Islet precursor cell (in vitro differentiated cells): ENCODE measurements at regions not wholly inside any gene's neighbourhood (a gene's known extent, or its start where the extent isn't known, plus 50 kb on each side); places are given as distances from the start of the nearest gene placed in this dataset.

Source experiments
- DNase-seq: peaks from one replicate; pipeline ENCODE4 v3.0.0-alpha.2; 2018

DNA sequence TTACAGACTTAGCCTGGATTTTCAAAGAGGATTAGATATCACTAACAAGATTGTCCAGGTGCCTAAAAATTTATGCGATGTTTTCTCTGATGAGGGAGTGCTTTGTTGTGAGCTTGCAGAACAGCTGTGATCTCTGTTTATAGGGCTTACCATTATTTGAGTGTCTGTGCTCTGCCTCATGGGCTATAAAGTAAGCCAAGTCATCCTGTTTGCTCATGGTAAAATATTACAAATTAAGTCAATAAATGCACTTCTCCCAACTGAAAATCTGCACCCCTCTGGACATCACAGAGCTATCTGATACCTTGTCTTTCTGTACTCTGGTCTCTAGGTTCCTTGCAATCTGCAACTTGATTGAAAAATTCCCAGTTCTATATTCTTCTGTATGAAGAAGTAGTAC is 293.4 kb upstream of the ACTBL2 start:
- DNase-seq = no peak

DNA sequence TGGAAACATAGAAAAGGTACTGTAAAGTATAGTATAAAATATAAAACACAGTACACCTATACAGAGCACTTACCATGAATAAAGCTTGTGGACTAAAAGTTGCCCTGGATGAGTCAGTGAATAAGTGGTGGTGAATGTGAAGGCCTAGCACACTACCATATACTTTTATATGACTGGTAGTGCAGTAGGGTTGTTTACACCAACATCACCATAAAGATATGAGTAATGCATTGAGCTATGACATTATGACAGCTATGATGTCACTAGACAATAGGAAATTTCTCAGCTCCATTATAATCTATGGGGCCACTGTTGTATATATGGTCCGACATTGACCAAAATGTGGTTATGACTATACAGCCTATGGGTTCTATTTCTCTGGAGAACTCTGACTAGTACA is 291.8 kb upstream of the ACTBL2 start:
- no peak for DNase-seq

DNA sequence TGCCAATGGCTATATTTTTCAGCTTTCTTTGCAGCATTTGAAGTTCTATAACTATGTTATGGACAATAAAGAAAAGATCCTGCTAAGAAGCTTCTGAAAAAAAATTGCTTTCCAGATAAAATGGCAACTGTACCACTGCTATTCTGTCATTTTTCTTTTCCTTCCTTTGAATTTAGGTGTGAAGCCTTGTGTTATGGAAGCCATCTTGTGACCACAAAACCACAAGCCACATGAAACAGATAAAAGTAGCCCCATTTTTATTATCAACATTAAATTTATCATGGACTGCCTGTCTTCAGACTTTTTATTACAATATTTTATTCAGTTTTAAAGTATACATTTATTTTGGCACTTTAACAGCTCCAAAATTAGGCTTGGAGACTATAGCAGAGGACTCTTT is 289.9 kb upstream of the ACTBL2 start:
- DNase-seq = no peak

DNA sequence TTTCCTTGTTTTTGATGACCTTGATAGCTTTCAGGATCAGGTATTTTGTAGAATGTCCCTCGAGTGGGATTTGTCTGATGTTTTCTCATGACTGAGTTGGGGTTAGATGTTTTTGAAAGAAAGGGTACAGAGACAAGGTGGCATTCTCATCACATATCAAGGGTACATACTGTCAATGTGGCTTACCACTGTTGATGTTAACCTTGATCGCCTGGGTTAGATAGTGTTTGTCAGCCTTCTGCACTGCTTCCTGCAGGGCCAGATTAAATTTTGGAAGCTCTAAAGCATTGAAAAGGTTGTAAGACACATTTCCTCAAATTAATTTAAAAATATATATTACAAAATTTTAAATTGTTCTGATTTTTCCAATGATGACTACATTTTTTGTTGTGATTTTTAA is 287.4 kb upstream of the ACTBL2 start:
- DNase-seq = no peak

DNA sequence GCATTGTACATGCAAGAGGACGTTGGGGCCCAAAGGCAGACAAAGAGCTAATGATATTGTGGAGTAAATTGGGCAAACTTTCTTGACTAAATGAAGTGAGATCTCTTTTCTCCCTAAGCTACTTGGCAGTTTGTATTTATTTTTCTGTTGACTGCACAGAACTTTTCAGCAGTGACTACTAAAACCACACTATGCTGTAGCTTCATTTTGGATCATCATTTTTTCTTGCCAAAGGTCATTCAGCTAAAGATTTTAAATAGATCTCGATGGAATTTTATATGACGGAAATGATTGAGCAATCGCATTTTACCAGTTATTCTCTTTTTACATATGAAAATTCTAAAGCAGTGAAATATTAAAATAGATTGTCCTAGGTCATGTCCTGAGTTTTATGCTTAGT is 286.1 kb upstream of the ACTBL2 start:
- no peak for DNase-seq

DNA sequence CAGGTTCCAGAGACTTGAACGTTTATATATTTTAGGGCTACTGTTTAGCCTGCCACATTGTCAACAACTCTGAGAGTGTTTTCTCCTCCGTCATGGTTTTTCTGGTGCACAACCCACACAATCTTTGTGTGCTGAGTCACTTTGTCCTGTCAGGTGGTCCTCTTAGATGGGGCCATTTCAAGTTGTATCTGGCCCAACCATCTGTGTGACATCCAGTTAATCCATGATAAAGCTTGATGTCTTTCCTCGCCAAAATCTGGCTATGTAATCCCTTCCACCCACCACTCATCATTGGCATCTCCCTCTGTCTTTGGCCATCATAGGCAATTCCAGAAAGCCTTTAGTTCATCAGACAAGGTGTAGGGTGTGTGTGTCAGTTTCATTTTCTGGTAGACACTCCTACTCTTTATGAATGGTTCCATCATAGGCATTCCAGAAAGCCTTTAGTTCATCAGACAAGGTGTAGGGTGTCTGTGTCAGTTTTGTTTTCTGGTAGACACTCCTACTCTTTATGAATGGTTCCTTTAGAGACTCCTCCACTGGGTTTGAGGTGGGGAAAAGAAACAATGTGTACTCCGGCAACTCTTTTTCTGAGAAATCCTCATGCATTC is 282.0 kb upstream of the ACTBL2 start:
- no peak for DNase-seq

DNA sequence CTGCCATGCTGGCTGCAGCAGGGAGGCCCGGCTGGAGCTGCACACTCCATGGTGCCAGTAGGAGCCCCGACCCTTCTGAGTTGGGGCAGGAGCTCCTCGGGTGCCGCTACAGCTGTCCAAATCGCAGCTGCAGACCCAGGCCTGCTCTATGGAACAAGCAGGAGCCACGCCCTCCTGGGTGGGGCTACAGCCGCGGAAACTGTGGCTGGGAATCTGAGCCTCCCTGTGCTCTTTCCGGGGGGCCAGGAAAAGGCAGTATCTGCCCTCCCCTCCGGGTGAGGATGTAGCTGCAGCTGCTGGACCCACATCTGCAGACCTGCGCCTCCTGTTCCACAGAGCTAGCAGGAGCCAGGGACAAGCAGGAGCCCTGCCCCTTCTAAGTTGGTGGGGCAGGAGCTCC is 278.9 kb upstream of the ACTBL2 start:
- DNase-seq = no peak

DNA sequence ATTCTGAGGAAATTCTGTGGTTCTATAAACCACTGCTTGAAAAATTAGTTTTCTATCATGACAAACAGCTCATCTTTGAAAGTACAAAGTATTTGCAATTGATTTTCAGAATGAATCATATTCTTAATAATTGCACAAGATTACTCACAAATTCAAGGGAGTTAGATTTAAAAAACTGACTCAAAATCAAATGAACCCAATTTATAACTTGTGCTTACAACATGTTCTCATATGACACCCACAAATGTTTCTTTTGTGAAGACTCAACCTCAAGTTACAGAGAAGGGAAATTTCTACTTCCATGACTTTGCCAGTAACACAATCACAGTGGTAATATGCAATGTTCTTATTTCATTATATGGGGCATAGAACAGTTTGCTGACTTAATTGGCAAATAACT is 272.0 kb upstream of the ACTBL2 start:
- no peak for DNase-seq

DNA sequence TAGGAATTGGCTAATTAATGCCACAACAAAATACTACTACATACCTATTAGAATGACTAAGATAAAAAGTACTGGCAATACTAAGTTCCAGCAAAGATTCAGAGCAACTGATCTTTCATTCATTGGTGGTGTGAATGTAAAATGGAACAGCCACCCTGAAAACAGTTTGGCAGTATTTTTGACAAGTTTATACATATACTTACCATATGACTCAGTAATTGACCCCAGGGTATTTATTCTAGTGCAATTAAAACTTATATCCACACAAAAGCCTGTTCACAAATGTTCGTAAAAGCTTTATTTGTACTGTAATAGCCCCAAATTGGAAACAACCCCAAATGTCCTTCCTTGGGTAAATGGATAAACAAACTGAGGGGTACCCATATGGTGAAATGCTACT is 270.8 kb upstream of the ACTBL2 start:
- no peak for DNase-seq

DNA sequence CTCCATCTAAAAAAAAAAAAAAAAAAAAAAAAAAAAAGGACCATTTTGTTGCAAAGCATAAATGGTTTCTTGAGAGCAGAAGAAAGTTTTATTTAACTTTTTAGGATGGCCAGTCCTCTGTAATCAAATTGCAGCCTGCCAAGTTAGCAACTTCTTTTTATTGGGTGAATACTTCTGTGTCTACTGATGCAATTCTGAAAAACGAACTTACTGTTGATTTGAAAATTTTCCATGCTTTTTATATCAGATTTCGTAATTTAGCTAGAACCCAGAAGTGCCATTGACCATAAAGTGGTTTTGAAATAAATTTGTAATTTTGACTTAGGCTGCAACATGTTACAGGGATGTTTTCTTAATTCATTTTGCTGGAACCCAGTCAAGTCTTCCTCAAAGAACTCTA is 269.1 kb upstream of the ACTBL2 start:
- DNase-seq = no peak

DNA sequence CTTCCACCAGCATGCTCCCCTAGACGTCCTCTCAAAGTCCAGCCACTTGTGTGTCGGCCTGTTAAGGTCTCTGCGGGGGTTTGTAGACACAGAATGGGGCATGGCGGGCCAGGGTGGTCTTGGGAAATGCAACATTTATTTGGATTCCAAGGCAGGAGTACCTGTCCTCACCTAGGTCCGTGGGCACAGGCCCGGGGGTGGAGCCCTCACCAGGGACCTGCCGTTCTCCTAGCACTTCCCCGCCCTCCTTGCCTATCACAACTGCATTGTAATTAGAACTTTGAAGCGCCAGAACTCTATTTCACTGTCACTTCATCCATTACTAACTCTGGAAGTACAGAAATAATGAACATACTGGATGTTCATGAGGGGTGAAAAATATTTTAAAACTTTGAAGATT is 268.3 kb upstream of the ACTBL2 start:
- DNase-seq = no peak

DNA sequence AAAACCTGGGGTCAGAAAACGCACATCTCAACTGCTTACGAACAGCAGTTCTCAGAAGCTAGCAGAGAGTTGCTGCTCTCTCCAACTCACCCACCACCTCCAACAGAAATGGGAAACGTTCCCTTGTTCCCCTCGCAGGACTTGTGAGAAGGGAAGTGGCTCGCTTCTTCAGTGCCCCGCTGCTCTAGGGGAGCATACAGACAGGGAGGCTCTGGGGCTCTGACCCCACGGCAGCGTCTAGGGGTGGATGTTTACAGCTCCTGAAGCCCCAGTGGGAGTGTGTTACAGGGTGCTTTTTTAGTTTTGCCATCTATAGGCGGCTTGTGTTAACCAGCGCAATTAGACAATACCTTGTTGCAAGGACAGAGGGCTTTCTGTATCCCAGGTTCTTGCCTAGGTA is 267.7 kb upstream of the ACTBL2 start:
- no peak for DNase-seq

DNA sequence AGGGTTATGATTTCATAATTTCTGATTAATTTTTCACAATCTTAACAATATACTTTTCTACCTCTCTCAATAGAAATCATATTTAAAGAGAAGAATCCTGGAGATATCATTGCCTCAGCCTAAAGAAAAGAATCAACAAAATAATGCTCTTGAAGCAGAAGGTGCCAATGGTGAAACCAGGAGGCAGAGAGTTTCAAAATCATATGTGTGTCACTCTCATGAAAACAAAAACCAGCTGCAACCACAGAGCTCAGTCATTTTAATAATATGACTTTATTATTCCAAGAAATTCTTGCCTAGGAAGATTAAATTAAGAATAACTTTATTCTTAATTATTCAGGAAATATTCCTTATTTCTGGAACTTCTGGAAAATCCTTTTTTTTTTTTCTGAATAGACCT is 266.8 kb upstream of the ACTBL2 start:
- no peak for DNase-seq

DNA sequence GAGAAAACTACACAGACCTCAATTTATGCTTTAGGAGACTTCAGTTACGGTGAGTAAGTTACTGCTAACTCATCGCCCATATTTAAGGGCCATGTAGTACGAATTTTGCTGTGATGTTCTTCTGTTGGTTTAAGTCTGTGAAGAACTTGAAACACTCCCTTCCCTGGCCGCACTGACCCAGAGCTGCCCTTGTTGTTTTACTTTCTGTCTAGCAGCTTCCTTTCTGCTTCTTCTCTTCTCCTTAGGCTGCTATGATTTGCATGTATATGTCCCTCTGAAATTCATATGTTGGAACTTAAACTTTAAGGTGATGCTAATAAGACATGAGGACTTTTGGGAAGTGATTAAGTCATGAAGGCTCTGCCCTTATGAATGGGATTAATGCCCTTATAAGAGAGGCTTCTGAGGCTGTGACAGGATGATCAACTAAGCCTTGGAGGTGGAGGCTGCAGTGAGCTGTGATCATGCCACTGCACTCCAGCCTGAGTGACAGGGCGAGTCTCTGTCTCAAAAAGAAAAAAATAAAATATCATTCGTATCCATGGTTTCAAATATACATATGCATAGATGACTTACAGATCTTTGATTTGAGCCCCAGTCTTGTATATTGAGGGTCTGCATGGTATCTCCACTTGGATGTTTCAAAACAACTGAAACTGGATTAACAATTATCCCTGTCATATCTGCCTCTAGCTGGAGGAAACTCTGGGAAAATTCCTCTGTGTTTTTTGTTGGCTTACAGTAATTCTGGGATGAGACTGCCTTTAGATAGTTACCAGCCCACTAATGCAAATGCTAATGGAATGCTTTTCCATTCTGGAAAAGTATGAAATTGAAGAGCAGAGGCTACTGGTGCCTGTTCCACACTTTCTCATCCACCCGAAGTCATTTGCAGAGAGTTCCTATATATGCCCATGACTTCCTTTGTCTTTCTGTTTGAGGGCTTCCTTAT is 263.4 kb upstream of the ACTBL2 start:
- no peak for DNase-seq

DNA sequence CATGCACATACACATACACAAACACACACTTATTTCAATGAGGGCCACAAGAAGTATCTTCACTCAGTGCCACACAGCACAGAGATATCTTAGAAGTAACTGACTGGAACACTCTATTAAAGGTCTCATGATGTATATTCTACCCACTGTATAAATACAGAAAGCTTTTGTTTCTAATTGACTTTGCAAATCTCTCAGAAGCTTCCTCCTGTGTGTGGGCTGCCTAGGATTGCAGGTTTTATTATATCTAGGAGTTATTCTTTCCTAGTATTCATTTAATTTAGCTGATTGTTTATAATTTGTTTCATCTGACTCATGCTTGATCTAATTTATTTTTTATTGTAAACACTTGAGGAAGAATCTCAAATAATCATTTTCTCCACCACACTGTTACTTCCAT is 262.4 kb upstream of the ACTBL2 start:
- no peak for DNase-seq

DNA sequence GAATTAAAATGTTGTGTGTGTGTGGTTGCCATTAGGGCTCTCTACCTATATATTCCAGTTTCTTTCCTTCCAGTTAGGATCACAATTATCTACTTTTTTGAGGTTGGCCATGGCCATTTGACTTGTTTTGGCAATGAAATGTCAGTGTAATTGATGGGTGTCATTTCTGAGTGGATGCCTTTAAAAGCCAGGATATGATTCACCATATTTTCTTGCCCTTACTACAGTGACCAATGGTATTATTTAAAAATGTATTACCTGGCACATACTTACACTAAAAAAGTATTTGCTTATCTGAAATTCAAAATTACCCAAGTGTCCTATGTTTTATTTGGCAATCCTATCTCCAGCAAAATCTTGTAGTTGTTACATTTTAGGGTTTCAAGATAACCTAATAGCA is 258.7 kb upstream of the ACTBL2 start:
- no peak for DNase-seq

DNA sequence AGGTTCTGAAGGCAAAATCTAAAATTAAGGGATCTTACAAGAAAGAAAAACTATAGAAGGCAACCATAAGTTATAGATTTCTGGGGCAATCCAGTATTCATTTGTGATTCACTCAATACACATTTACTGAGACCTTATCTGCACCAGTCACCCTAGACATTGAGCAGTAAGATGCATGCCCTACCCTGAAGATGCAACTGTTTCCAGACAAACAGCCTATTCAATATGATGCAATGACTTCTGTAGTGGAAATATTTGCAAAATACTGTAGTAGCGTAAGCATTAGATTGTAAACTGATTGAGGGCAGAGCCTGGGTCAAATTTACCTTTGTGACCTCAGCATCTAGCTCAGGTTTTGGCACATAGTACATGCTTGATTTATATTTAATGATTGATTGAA is 256.2 kb upstream of the ACTBL2 start:
- DNase-seq = no peak

DNA sequence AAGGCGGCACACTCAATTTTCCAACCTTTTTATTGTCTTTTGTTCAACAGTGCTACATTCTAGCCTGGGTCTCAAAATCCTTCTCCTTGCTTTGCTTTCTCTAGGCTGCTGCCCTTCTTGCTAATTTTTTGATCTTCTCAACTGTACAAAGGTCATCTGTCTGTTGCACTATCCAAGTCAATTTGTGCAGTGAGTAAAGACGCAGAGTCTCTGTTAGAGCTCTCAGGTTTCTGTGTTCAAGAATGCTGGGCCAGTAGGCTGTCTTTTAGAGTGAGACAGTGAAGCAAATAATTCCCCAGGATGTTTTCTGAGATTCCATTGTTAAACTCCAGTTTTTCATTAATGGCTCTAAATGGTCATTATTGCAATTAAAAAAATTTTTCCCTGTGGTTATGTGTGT is 255.7 kb upstream of the ACTBL2 start:
- no peak for DNase-seq

DNA sequence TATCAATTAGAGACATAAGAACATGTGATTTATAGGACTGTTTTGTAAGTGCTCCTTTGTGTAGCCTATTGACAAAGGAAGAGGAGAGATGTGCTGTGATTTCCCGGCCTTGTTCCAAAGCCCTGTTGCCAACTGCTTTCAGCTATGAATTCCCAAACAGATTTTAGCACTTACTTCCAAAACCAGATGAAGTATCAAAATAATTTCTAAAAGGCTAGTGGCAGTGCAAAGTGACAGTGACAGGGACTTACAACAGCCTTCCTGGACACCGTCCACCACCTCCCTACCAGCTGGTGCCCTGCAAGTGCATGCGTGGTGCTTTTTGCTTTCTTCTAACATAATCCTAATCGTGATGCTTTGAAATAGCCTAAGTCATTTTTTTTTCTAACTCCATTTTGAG is 254.1 kb upstream of the ACTBL2 start:
- no peak for DNase-seq

DNA sequence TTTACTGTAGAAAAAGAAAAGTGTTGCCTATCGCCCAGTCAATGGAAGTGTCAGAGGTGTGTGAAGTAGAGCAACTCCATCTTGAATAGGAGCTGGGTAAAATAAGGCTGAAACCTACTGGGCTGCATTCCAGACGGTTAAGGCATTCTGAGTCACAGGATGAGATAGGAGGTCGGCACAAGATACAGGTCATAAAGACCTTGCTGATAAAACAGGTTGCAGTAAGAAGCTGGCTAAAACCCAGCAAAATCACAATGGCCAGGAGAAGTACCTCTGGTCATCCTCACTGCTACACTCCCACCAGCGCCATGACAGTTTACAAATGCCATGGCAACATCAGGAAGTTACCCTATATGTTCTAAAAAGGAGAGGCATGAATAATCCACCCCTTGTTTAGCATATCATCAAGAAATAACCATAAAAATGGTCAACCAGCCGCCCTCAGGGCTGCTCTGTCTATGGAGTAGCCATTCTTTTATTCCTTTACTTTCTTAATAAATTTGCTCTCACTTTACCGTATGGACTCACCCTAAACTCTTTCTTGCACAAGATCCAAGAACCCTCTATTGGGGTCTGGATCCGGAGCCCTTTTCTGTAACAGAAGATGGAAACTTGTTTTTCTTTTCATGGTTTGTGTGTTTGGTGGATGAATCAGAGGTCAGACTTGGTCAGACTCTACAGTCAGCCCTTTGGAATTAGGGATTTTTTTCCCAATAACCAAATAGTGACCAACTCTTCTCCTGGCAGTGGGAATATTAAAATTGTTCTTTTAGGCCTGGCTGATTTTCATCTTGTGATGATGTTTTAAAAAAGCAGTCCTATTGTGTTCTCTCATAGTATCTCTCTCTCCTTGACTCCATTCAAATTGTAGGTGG is 252.9 kb upstream of the ACTBL2 start:
- DNase-seq = peak; percentile 80

DNA sequence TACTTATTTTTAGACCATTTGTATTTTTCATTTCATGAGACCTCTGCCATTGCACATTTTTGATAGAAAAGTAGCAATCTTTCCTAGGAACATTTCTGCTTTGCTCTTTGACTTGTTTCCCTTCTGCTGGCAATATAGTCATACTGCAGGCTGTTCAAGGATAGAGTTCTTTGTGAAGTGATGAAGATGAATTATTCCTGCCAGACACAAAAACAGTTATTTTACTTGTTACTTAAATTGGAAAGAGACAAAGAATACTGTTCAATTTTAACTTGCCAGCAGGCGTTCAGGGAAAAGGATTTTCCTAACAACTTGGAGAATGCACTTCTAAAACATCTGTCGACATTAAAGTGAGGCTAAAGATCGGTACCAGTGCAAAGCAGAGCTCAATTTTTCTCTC is 251.7 kb upstream of the ACTBL2 start:
- no peak for DNase-seq

DNA sequence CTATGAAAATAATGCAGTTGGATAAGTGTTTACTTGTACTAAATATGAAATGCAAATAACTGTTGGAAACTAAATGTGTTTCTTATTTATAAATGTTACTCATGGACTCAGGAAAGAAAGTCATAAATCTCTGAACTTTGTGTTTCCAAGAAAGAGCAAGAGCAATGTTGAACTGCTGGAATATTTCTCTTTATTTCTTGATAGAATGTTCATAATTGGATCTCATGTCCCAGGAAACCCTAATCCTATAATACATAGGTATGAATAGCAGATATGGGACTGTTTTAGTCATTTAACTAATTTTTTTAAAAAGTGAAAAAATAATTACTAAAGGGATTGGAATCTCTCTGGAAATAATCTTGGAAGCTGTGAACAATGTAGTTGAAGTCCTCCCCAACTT is 245.0 kb upstream of the ACTBL2 start:
- DNase-seq = no peak

DNA sequence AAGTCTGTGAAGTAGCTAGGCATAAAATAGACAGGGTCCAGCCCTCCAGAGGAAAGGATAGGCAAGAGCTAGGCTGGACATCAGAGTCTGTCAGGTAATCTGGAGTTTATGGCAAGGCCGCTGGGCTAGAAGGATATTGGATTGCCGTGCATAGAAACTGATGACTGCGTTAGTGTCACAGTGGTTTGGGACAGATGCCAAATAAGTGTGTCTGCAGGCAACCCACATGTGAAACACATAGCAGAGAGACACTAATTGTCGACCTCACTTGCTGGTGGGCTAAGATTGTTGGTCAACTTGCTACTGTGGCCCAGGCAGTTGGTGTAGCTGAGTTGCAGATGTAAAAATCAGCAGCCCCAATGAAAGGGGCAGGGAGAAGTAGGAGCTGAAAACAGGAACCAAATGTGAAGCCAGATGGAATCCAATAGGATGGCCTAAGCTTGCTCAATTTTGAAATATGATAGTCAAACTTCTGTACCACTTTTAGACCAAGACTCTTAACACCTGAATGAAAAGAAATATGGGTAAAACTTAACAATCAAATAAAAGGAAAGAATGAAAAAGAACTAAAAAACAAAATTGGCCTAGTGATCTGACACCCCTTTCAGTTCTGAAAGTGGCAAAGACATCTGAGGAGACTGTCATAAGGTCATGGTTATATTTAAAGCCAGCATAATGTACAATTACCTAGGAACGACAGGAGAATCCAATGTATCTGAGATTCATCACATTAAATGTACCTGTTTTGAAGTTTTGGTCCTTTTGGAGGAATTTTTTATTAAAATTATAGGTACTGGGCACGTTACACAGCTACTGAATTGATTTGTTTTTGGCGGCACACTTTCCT is 243.3 kb upstream of the ACTBL2 start:
- no peak for DNase-seq
